ENCODE measurements at regions not wholly inside any gene's neighbourhood (a gene's known extent, or its start where the extent isn't known, plus 50 kb on each side); places are given as distances from the start of the nearest gene placed in this dataset.
"Not testable (repeated sequence)": the region's sequence is repeated elsewhere in the genome, so short reads cannot be mapped to it uniquely, and the experiment has no call there.

GRCh38 chr4:138860357-138860756, 155.2 kb upstream of the NOCT start:
- TF ChIP-seq CTCF, POLR2A (IDR thresholded peaks at IDR 0.05): not testable (repeated sequence)
